Mammary epithelial cell (primary cell): ENCODE measurements at regions not wholly inside any gene's neighbourhood (a gene's known extent, or its start where the extent isn't known, plus 50 kb on each side); places are given as distances from the start of the nearest gene placed in this dataset.

Source experiments
- CTCF ChIP-seq, 2 donors: IDR thresholded peaks in 1 of 2; conservative IDR thresholded peaks in 1 of 2; 2 replicates each; pipeline ENCODE4 v1.5.1; 2011 to 2012; ENCODE audit warnings: inconsistent platforms in 2 of 2, low read length in 2 of 2, mild to moderate bottlenecking in 2 of 2, control low read depth in 1 of 2, low read depth in 1 of 2; ENCODE audit not compliant: insufficient read depth in 1 of 2; ENCODE audit errors: extremely low read depth in 1 of 2
- EZH2 ChIP-seq: IDR thresholded peaks from 2 replicates; pipeline ENCODE4 v1.6.1; 2012; ENCODE audit warnings: low read length, inconsistent platforms, borderline replicate concordance

- TF ChIP-seq CTCF (conservative IDR thresholded peaks at IDR 0.05 in 1 of 2, IDR thresholded peaks at IDR 0.05 in 1 of 2; ENCODE audit: extremely low read depth in 1 of 2, insufficient read depth in 1 of 2, low read depth in 1 of 2, low read length in 2 of 2) (no peak), EZH2 (no peak)
Measured at GRCh38 chr13:88263808-88264207, 592.6 kb downstream of the SLITRK5 start.
